ENCODE measurements at regions not wholly inside any gene's neighbourhood (a gene's known extent, or its start where the extent isn't known, plus 50 kb on each side); places are given as distances from the start of the nearest gene placed in this dataset.

GRCh38 chr11:28488336-28488735, 380.1 kb downstream of the METTL15 start:
- TF ChIP-seq EZH2phosphoT487 (IDR thresholded peaks at IDR 0.05; ENCODE audit: borderline replicate concordance, low read length) (no peak), CTCF (conservative IDR thresholded peaks at IDR 0.05; ENCODE audit: low read depth, low read length) (no peak)
